GM23338 (cell line): ENCODE measurements at regions not wholly inside any gene's neighbourhood (a gene's known extent, or its start where the extent isn't known, plus 50 kb on each side); places are given as distances from the start of the nearest gene placed in this dataset.

ENCODE experiments used
- CTCF ChIP-seq, 2 experiments: fragments of 200-600 bp in 1 of 2; sonication (generic) in 1 of 2; conservative IDR thresholded peaks; 2 replicates each; pipeline versions ENCODE4 v1.5.1 to v1.6.1; 2016 to 2017; ENCODE audit warnings: antibody characterized with exemption in 2 of 2, low read depth in 2 of 2, mild to moderate bottlenecking in 2 of 2, moderate library complexity in 1 of 2
- EZH2 ChIP-seq: fragments of 200-600 bp; sonication (generic); IDR thresholded peaks from one replicate; pipeline ENCODE4 v1.8.0; 2017; ENCODE audit warnings: antibody characterized with exemption, mild to moderate bottlenecking, low read depth; ENCODE audit not compliant: unreplicated experiment
- EZH2phosphoT487 ChIP-seq: fragments of 200-600 bp; sonication (generic); IDR thresholded peaks from one replicate; pipeline ENCODE4 v1.8.1; 2018; ENCODE audit warnings: antibody characterized with exemption; ENCODE audit not compliant: unreplicated experiment
- NANOG ChIP-seq: IDR thresholded peaks from 2 replicates; pipeline ENCODE4 v1.6.1; 2016; ENCODE audit warnings: antibody characterized with exemption, borderline replicate concordance
- POLR2AphosphoS5 ChIP-seq: IDR thresholded peaks from 2 replicates; pipeline ENCODE4 v1.6.1; 2016; ENCODE audit warnings: antibody characterized with exemption, low read depth
- STAT1 ChIP-seq: IDR thresholded peaks from one replicate; pipeline ENCODE4 v1.6.1; 2016; ENCODE audit warnings: antibody characterized with exemption; ENCODE audit not compliant: unreplicated experiment
- ZNF462 ChIP-seq: fragments of 250-450 bp; sonication (Bioruptor Pico); IDR thresholded peaks from 2 replicates; pipeline ENCODE4 v1.5.0; 2020; ENCODE audit warnings: mild to moderate bottlenecking, moderate library complexity

DNA sequence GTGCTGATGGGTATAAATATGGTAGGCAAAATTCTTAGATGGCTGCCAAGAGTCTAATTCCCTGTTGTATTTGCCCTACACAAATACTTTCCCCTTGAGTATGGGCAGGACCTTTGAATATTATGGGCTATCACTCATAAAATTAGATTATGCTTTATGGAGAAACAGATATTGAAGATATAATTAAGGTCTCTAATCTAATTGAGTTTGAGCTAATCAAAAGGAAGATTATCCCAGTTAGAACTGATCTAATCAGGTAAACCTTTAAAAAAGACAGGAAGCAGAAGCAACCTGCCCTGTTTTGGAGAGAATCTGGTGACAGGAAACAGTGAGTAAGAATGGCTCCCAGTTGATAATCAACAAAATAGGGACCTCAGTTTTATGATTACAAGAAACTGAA, 609.0 kb upstream of the PRMT6 start:
- TF ChIP-seq CTCF (conservative IDR thresholded peaks at IDR 0.05; ENCODE audit: low read depth in 2 of 2) (no peak), POLR2AphosphoS5 (no peak), NANOG (no peak), EZH2 (no peak), ZNF462 (CRISPR knock-in tag) (no peak), EZH2phosphoT487 (no peak), STAT1 (no peak)
